ENCODE measurements at regions not wholly inside any gene's neighbourhood (a gene's known extent, or its start where the extent isn't known, plus 50 kb on each side); places are given as distances from the start of the nearest gene placed in this dataset.

DNA sequence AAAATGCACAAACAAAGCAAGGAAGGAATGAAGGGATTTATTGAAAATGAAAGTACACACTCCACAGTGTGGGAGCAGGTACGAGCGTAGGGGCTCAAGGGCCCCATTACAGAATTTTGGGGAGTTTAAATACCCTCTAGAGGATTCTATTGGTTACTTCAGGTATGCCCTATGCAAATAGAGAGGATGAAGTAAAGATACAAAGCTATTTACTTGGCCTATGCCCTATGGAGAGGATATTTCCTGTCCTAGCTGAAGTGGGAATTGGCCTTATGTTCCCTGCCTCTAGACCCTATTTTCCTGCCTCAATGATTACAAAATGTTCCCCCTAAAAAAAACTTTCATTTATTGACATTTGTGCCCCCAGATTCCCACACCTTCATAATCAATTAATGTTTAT lies 59.7 kb upstream of the ASIP start:
- peaks cover 11% of the 10 kb centered on the region for H3K4me1 Mint-ChIP-seq (ENCODE audit: unreplicated experiment)
- no peaks in the 10 kb centered on the region for H3K9me3 Mint-ChIP-seq (ENCODE audit: unreplicated experiment)
- H3K27me3 Mint-ChIP-seq (ENCODE audit: unreplicated experiment): no peaks in the 10 kb centered on the region
- H3K4me3 Mint-ChIP-seq (ENCODE audit: unreplicated experiment): no peak overlapping the region
- DNase-seq (ENCODE audit: low spot score): no peak
- TF ChIP-seq, protein P1, sequence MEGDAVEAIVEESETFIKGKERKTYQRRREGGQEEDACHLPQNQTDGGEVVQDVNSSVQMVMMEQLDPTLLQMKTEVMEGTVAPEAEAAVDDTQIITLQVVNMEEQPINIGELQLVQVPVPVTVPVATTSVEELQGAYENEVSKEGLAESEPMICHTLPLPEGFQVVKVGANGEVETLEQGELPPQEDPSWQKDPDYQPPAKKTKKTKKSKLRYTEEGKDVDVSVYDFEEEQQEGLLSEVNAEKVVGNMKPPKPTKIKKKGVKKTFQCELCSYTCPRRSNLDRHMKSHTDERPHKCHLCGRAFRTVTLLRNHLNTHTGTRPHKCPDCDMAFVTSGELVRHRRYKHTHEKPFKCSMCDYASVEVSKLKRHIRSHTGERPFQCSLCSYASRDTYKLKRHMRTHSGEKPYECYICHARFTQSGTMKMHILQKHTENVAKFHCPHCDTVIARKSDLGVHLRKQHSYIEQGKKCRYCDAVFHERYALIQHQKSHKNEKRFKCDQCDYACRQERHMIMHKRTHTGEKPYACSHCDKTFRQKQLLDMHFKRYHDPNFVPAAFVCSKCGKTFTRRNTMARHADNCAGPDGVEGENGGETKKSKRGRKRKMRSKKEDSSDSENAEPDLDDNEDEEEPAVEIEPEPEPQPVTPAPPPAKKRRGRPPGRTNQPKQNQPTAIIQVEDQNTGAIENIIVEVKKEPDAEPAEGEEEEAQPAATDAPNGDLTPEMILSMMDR (IDR thresholded peaks at IDR 0.05; ENCODE audit: unreplicated experiment): no peak
- no peak overlapping the region for H3K27ac Mint-ChIP-seq (ENCODE audit: unreplicated experiment)
- no peaks in the 10 kb centered on the region for H3K36me3 Mint-ChIP-seq (ENCODE audit: low read depth, unreplicated experiment)

DNA sequence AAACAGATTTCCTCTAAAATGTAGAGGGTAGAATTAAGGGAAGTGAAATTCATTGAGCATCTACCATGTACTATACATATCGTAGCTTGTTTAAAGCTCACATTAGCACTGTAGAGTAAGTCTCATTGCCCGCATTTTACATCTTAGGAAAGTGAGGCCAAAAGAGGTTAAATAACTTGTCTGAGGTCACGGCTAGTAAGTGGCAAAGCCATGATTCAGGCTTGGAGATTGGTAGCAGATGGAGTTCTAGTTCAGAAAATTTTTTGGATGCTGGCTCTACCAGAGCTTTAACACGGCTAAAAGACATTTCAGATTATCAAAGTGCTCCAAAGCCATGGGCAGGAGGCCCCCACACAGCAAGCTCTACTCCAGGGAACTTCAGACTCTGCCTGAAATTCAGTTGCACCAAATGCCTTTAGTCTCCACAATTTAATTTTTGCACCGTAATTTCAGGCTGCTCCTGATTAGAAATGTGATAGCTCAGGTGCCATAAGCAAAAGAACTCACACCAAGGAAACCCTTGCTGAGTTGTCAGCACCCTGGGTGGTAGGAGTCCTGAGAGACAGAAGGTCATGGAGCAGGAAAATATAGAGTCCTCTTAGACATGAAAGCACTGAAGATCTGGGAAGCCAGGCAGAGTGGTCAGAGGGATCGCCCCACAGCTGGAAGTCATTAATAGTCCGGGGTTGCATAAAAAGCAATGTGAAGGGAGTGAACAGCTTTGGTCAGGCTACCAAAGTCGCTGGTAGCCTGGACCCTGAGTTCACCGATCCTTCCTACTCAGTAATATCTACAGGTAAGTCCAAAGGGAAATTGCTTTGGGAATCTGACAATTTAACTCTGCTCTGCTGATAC lies 55.2 kb upstream of the ASIP start:
- H3K9me3 Mint-ChIP-seq (ENCODE audit: unreplicated experiment): no peaks in the 10 kb centered on the region
- H3K27ac Mint-ChIP-seq (ENCODE audit: unreplicated experiment): no peak overlapping the region
- DNase-seq (ENCODE audit: low spot score): no peak
- H3K4me1 Mint-ChIP-seq (ENCODE audit: unreplicated experiment): peaks cover 23% of the 10 kb centered on the region
- H3K27me3 Mint-ChIP-seq (ENCODE audit: unreplicated experiment): no peaks in the 10 kb centered on the region
- TF ChIP-seq, protein P1 (IDR thresholded peaks at IDR 0.05; ENCODE audit: unreplicated experiment): no peak
- H3K36me3 Mint-ChIP-seq (ENCODE audit: low read depth, unreplicated experiment): no peaks in the 10 kb centered on the region
- H3K4me3 Mint-ChIP-seq (ENCODE audit: unreplicated experiment): no peak overlapping the region

DNA sequence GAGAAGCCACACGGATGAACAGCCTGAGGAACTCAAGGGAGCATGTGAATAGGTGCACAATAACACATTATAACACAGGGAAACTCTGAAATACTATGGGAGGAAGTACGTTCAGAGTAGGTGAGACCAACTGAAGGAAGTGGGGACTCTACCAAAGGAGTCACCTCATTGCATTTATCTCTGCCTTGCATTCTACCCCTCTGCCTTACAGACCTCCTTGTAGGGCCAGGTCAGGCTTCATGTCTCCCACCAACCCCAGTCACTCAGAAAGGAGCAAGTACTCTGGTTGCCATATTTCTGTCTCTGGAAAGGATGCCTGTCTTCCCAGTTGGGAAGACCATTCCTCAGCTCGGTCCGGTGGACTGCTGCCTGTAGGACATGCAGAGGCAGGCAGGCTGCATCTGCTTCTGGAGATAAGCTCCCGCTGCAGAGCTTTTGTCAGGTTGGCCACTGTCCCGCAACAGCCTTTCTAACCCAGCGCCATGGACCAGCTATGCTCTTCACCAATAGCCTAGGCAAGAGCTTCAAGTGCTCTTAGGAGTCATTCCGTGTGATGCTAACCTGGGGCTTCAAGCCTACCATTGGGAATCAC lies 51.6 kb upstream of the ASIP start:
- Mint-ChIP-seq H3K9me3 (ENCODE audit: unreplicated experiment) (no peaks in the 10 kb centered on the region), H3K27me3 (ENCODE audit: unreplicated experiment) (no peaks in the 10 kb centered on the region), H3K4me3 (ENCODE audit: unreplicated experiment) (no peak overlapping the region), H3K4me1 (ENCODE audit: unreplicated experiment) (peaks cover 20% of the 10 kb centered on the region), H3K27ac (ENCODE audit: unreplicated experiment) (no peak overlapping the region), H3K36me3 (ENCODE audit: low read depth, unreplicated experiment) (no peaks in the 10 kb centered on the region)
- no peak for DNase-seq (ENCODE audit: low spot score)
- TF ChIP-seq, protein P1 (IDR thresholded peaks at IDR 0.05; ENCODE audit: unreplicated experiment): no peak

DNA sequence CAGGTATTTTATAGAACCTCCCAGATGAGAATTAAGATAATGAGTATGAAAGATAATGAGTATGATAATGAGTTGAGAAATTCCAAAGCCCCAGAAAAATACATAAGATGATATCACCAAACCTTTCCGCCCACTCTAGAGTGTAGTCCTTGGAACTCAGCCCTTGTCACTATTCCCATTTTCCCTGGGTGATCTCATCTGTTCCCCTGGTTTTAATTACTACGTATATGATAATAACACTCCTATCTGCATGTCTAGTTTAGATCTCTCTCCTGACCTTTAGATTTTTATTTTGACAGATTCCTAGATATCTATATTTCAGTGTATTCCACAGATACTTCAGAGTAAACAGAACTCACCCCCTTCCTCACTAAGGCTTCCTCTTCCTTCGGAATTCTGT lies 51.0 kb upstream of the ASIP start:
- H3K4me1 Mint-ChIP-seq (ENCODE audit: unreplicated experiment): peaks cover 20% of the 10 kb centered on the region
- H3K4me3 Mint-ChIP-seq (ENCODE audit: unreplicated experiment): no peak overlapping the region
- no peaks in the 10 kb centered on the region for H3K27me3 Mint-ChIP-seq (ENCODE audit: unreplicated experiment)
- H3K9me3 Mint-ChIP-seq (ENCODE audit: unreplicated experiment): no peaks in the 10 kb centered on the region
- no peak for DNase-seq (ENCODE audit: low spot score)
- H3K36me3 Mint-ChIP-seq (ENCODE audit: low read depth, unreplicated experiment): no peaks in the 10 kb centered on the region
- TF ChIP-seq, protein P1 (IDR thresholded peaks at IDR 0.05; ENCODE audit: unreplicated experiment): no peak
- peak overlapping the region; percentile 8 for H3K27ac Mint-ChIP-seq (ENCODE audit: unreplicated experiment)

DNA sequence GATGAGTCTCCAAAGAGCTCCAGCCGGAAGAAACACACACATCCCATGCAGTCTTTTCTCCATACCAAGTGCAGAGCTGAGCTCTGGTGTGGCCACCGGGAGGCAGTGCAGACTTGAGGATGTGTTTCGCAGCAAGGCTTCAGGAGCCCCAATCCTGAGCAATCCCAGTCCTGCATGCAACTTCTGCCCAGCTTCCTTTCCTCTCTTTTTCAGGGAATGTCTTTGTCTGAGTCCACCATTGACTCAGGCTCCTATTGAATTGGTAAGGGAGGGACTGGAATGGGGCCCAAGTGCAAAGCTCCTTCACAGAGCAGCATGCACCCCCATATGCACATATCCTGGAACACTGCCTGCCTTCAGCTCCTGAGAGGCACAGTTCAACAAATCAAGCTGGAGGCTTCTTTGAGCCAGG lies 50.5 kb upstream of the ASIP start:
- no peaks in the 10 kb centered on the region for H3K9me3 Mint-ChIP-seq (ENCODE audit: unreplicated experiment)
- TF ChIP-seq, protein P1 (IDR thresholded peaks at IDR 0.05; ENCODE audit: unreplicated experiment): peak; percentile 25
- H3K36me3 Mint-ChIP-seq (ENCODE audit: low read depth, unreplicated experiment): no peaks in the 10 kb centered on the region
- H3K27ac Mint-ChIP-seq (ENCODE audit: unreplicated experiment): peak overlapping the region; percentile 8
- H3K4me3 Mint-ChIP-seq (ENCODE audit: unreplicated experiment): no peak overlapping the region
- peaks cover 20% of the 10 kb centered on the region for H3K4me1 Mint-ChIP-seq (ENCODE audit: unreplicated experiment)
- no peaks in the 10 kb centered on the region for H3K27me3 Mint-ChIP-seq (ENCODE audit: unreplicated experiment)
- peak; percentile 78 for DNase-seq (ENCODE audit: low spot score)

Data from endothelial cell (in vitro differentiated cells).